ENCODE measurements at regions not wholly inside any gene's neighbourhood (a gene's known extent, or its start where the extent isn't known, plus 50 kb on each side); places are given as distances from the start of the nearest gene placed in this dataset.

DNA sequence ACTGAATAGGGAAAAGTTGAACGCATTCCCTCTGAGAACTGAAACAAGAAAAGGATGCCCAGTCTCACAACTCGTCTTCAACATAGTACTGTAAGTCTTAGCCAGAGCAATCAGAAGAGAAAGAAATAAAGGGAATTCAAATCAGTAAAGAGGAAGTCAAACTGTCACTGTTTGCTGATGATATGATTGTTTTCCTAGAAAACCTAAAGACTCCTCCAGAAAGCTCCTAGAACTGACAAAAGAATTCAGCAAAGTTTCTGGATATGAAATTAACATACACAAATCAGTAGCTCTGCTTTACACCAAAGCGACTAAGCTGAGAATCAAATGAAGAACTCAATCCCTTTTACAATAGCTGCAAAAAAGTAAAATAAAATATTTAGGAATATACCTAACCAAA, 471.2 kb upstream of the CNTN5 start:
- DNase-seq, result no peak
- H3K36me3 ChIP-seq (ENCODE audit: control insufficient read depth in 4 of 4, insufficient read depth in 4 of 4, low read length in 3 of 4), result no peaks in the 10 kb centered on the region
- ChIA-PET CTCF (no interaction called here), POLR2A (no interaction called here)
- no CpG with 5 or more reads among the region's 3 CpGs for WGBS (ENCODE audit: insufficient coverage)
- H3K27me3 ChIP-seq (replicated peaks in 2 of 5; ENCODE audit: control insufficient read depth in 4 of 5, insufficient read depth in 5 of 5, low read length in 4 of 5), result no peaks in the 10 kb centered on the region
- no peak overlapping the region for H3K4me3 ChIP-seq (ENCODE audit: control insufficient read depth in 1 of 7, extremely low read depth in 1 of 7, insufficient read depth in 4 of 7, low read depth in 2 of 7, low read length in 6 of 7)
- H3K27ac ChIP-seq (ENCODE audit: insufficient read depth in 1 of 2, low read depth in 1 of 2, low read length in 2 of 2, poor library complexity in 1 of 2, severe bottlenecking in 2 of 2), result no peak overlapping the region
- H3K4me1 ChIP-seq (ENCODE audit: control extremely low read depth in 1 of 4, control insufficient read depth in 4 of 4, insufficient read depth in 4 of 4, low read length in 3 of 4), result no peaks in the 10 kb centered on the region
- H3K9me3 ChIP-seq (ENCODE audit: control extremely low read depth in 1 of 5, control insufficient read depth in 4 of 5, insufficient read depth in 2 of 5, low read depth in 1 of 5, low read length in 4 of 5), result peaks cover 0 to 3% (median 0%) of the 10 kb centered on the region in 5 experiments

DNA sequence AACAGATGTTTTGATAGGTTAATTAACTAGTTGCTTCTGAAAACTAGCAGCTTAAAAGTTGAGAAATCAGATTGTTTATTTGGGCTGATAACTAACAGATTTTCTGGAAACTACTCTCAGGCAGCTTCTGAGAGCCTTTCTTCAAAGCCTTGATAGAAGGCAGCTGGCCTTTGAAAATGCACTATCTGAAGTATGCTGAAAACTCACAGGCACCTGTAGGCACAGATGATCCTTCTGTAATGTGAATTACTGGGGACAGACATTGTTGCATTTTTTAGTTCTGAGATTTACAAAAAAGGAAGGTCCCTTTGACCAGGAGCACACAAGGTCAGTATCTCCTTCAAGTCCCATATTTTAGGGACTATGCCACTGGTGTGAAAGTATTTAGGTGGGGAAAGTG, 460.8 kb upstream of the CNTN5 start:
- Histone ChIP-seq H3K27ac (ENCODE audit: insufficient read depth in 1 of 2, low read depth in 1 of 2, low read length in 2 of 2, poor library complexity in 1 of 2, severe bottlenecking in 2 of 2) (no peak overlapping the region), H3K27me3 (replicated peaks in 2 of 5; ENCODE audit: control insufficient read depth in 4 of 5, insufficient read depth in 5 of 5, low read length in 4 of 5) (no peaks in the 10 kb centered on the region), H3K4me3 (ENCODE audit: control insufficient read depth in 1 of 7, extremely low read depth in 1 of 7, insufficient read depth in 4 of 7, low read depth in 2 of 7, low read length in 6 of 7) (no peak overlapping the region), H3K4me1 (ENCODE audit: control extremely low read depth in 1 of 4, control insufficient read depth in 4 of 4, insufficient read depth in 4 of 4, low read length in 3 of 4) (no peaks in the 10 kb centered on the region), H3K9me3 (ENCODE audit: control extremely low read depth in 1 of 5, control insufficient read depth in 4 of 5, insufficient read depth in 2 of 5, low read depth in 1 of 5, low read length in 4 of 5) (no peaks in the 10 kb centered on the region), H3K36me3 (ENCODE audit: control insufficient read depth in 4 of 4, insufficient read depth in 4 of 4, low read length in 3 of 4) (no peaks in the 10 kb centered on the region)
- ChIA-PET POLR2A (no interaction called here), CTCF (no interaction called here)
- DNase-seq, result peak in 1 of 3 donors; percentile 11

DNA sequence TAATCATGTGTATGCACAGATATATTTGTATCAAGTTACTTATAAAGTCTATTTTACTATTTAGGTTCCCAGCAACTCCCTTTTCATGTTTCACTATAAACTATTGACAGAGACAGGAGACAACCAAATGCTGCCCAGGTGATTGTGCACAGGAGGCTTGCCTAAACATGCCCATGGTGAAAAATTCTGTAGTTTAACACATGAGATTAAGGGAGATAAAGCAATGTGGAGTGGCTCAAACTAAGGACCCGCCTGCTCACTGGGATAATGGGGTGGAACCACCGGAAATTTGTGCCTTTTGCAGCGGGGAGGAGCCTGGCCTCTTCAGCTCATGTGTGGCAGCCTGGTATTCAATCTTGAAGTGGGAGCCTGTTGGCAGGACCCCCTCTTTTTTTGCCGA, 459.5 kb upstream of the CNTN5 start:
- H3K4me3 ChIP-seq (ENCODE audit: control insufficient read depth in 1 of 7, extremely low read depth in 1 of 7, insufficient read depth in 4 of 7, low read depth in 2 of 7, low read length in 6 of 7), result no peak overlapping the region
- ChIA-PET CTCF (no interaction called here), POLR2A (no interaction called here)
- no peak for DNase-seq
- H3K27ac ChIP-seq (ENCODE audit: insufficient read depth in 1 of 2, low read depth in 1 of 2, low read length in 2 of 2, poor library complexity in 1 of 2, severe bottlenecking in 2 of 2), result no peak overlapping the region
- 98% methylated on average over 3 of the region's 4 CpGs for WGBS (ENCODE audit: insufficient coverage)
- H3K27me3 ChIP-seq (replicated peaks in 2 of 5; ENCODE audit: control insufficient read depth in 4 of 5, insufficient read depth in 5 of 5, low read length in 4 of 5), result no peaks in the 10 kb centered on the region
- no peaks in the 10 kb centered on the region for H3K4me1 ChIP-seq (ENCODE audit: control extremely low read depth in 1 of 4, control insufficient read depth in 4 of 4, insufficient read depth in 4 of 4, low read length in 3 of 4)
- H3K36me3 ChIP-seq (ENCODE audit: control insufficient read depth in 4 of 4, insufficient read depth in 4 of 4, low read length in 3 of 4), result no peaks in the 10 kb centered on the region
- H3K9me3 ChIP-seq (ENCODE audit: control extremely low read depth in 1 of 5, control insufficient read depth in 4 of 5, insufficient read depth in 2 of 5, low read depth in 1 of 5, low read length in 4 of 5), result no peaks in the 10 kb centered on the region

DNA sequence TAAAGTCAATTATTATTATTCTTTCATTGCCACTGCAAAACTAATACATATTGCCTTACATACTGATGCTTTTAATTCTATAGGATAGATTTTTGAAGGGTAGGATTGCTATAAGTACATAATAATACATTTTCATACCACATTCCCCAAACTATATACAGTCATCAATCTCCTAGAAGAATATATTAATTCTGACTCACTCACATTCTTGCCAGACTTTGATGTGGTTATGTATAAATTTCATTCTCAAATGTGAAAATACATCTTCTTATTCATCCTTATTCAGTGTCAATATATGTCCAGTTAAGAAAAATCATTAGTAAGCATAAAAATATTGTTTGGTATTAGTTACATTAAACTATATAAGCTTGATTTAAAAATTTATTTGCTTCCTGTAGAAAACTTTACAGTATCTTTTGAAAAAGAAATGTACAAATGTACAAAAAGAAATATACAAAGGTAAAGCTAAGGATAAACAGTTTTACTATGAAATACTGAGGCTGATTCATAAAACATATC, 458.8 kb upstream of the CNTN5 start:
- H3K27me3 ChIP-seq (replicated peaks in 2 of 5; ENCODE audit: control insufficient read depth in 4 of 5, insufficient read depth in 5 of 5, low read length in 4 of 5), result no peaks in the 10 kb centered on the region
- ChIA-PET CTCF (interaction anchor here (0.6 kb wide), 1 partner anchor 735 kb away, joined by 3 read pairs; no protein-coding TSS in a partner anchor), POLR2A (no interaction called here)
- H3K36me3 ChIP-seq (ENCODE audit: control insufficient read depth in 4 of 4, insufficient read depth in 4 of 4, low read length in 3 of 4), result no peaks in the 10 kb centered on the region
- H3K27ac ChIP-seq (ENCODE audit: insufficient read depth in 1 of 2, low read depth in 1 of 2, low read length in 2 of 2, poor library complexity in 1 of 2, severe bottlenecking in 2 of 2), result no peak overlapping the region
- no peaks in the 10 kb centered on the region for H3K4me1 ChIP-seq (ENCODE audit: control extremely low read depth in 1 of 4, control insufficient read depth in 4 of 4, insufficient read depth in 4 of 4, low read length in 3 of 4)
- H3K9me3 ChIP-seq (ENCODE audit: control extremely low read depth in 1 of 5, control insufficient read depth in 4 of 5, insufficient read depth in 2 of 5, low read depth in 1 of 5, low read length in 4 of 5), result peaks cover 0 to under 1% (median 0%) of the 10 kb centered on the region in 5 experiments
- no peak overlapping the region for H3K4me3 ChIP-seq (ENCODE audit: control insufficient read depth in 1 of 7, extremely low read depth in 1 of 7, insufficient read depth in 4 of 7, low read depth in 2 of 7, low read length in 6 of 7)
- DNase-seq, result no peak

DNA sequence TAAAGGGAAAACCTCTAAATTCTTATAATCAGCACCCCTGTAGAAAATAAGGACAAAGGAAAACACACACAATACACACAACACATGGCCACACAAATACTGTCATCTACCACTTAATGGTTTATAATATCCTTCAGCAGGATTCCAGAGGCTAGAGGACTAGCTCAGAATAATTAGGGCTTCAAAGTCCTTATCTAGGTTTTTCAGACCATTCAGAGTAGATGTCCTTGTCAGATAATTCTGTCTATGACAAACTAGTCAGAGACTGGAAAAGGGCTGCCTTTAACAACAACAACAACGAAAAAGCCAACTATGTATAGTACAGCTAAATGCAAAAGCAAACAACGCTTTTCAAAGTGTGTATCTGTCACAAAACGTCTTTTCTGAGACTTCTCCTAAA, 456.5 kb upstream of the CNTN5 start:
- Histone ChIP-seq H3K27me3 (replicated peaks in 2 of 5; ENCODE audit: control insufficient read depth in 4 of 5, insufficient read depth in 5 of 5, low read length in 4 of 5) (no peaks in the 10 kb centered on the region), H3K4me1 (ENCODE audit: control extremely low read depth in 1 of 4, control insufficient read depth in 4 of 4, insufficient read depth in 4 of 4, low read length in 3 of 4) (no peaks in the 10 kb centered on the region), H3K9me3 (ENCODE audit: control extremely low read depth in 1 of 5, control insufficient read depth in 4 of 5, insufficient read depth in 2 of 5, low read depth in 1 of 5, low read length in 4 of 5) (peaks cover 0 to 3% (median 0%) of the 10 kb centered on the region in 5 experiments), H3K27ac (ENCODE audit: insufficient read depth in 1 of 2, low read depth in 1 of 2, low read length in 2 of 2, poor library complexity in 1 of 2, severe bottlenecking in 2 of 2) (no peak overlapping the region), H3K36me3 (ENCODE audit: control insufficient read depth in 4 of 4, insufficient read depth in 4 of 4, low read length in 3 of 4) (no peaks in the 10 kb centered on the region), H3K4me3 (ENCODE audit: control insufficient read depth in 1 of 7, extremely low read depth in 1 of 7, insufficient read depth in 4 of 7, low read depth in 2 of 7, low read length in 6 of 7) (no peak overlapping the region)
- WGBS (ENCODE audit: insufficient coverage), result 86% methylated on average over 2 of the region's 3 CpGs
- ChIA-PET CTCF (no interaction called here), POLR2A (no interaction called here)
- no peak for DNase-seq

DNA sequence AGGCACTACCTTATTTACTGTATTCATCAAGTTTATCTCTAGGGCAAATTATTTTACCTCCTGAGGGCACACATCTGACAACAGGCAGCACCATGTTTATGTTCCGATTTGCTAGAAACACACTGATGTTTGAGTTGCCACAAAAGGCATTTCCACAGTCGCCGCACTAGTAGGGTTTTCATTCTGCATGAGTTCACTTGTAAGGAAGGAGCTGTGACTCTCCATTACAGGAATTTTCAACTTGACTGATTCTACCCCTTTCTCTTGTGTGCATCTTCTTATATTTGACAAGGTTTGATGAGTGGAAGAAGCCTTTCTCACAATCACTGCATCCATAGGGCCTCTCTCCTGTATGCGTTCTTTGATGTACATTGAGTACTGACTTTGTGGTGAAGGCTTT, 455.9 kb upstream of the CNTN5 start:
- CTCF ChIA-PET, result no interaction called here
- Histone ChIP-seq H3K27ac (ENCODE audit: insufficient read depth in 1 of 2, low read depth in 1 of 2, low read length in 2 of 2, poor library complexity in 1 of 2, severe bottlenecking in 2 of 2) (no peak overlapping the region), H3K4me1 (ENCODE audit: control extremely low read depth in 1 of 4, control insufficient read depth in 4 of 4, insufficient read depth in 4 of 4, low read length in 3 of 4) (no peaks in the 10 kb centered on the region), H3K4me3 (ENCODE audit: control insufficient read depth in 1 of 7, extremely low read depth in 1 of 7, insufficient read depth in 4 of 7, low read depth in 2 of 7, low read length in 6 of 7) (no peak overlapping the region), H3K36me3 (ENCODE audit: control insufficient read depth in 4 of 4, insufficient read depth in 4 of 4, low read length in 3 of 4) (no peaks in the 10 kb centered on the region), H3K27me3 (replicated peaks in 2 of 5; ENCODE audit: control insufficient read depth in 4 of 5, insufficient read depth in 5 of 5, low read length in 4 of 5) (no peaks in the 10 kb centered on the region), H3K9me3 (ENCODE audit: control extremely low read depth in 1 of 5, control insufficient read depth in 4 of 5, insufficient read depth in 2 of 5, low read depth in 1 of 5, low read length in 4 of 5) (peaks cover 0 to 3% (median 0%) of the 10 kb centered on the region in 5 experiments)
- WGBS (ENCODE audit: insufficient coverage), result 100% methylated on average over 1 of the region's 4 CpGs
- no peak for DNase-seq
- POLR2A ChIA-PET, result no interaction called here

DNA sequence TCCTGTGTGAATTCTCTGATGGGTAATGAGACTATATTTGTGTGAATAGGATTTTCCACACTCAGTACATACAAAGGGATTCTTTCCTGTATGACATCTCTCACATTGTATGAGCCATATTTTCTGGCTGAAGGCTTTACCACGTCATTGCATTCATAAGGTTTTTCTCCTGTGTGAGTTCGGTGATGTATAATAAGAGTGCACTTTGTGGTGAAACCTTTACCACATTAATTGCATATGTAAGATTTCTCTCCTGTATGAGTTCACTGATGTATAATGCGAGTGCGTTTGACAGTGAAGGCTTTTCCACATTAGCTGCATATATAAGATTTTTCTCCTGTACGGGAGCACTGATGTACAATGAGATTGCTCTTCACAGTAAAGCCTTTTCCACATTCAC, 455.4 kb upstream of the CNTN5 start:
- WGBS (ENCODE audit: insufficient coverage), result no CpG with 5 or more reads among the region's 5 CpGs
- DNase-seq, result no peak
- Histone ChIP-seq H3K4me3 (ENCODE audit: control insufficient read depth in 1 of 7, extremely low read depth in 1 of 7, insufficient read depth in 4 of 7, low read depth in 2 of 7, low read length in 6 of 7) (no peak overlapping the region), H3K9me3 (ENCODE audit: control extremely low read depth in 1 of 5, control insufficient read depth in 4 of 5, insufficient read depth in 2 of 5, low read depth in 1 of 5, low read length in 4 of 5) (peaks cover 0 to 3% (median 0%) of the 10 kb centered on the region in 5 experiments), H3K27ac (ENCODE audit: insufficient read depth in 1 of 2, low read depth in 1 of 2, low read length in 2 of 2, poor library complexity in 1 of 2, severe bottlenecking in 2 of 2) (no peak overlapping the region), H3K27me3 (replicated peaks in 2 of 5; ENCODE audit: control insufficient read depth in 4 of 5, insufficient read depth in 5 of 5, low read length in 4 of 5) (no peaks in the 10 kb centered on the region), H3K36me3 (ENCODE audit: control insufficient read depth in 4 of 4, insufficient read depth in 4 of 4, low read length in 3 of 4) (no peaks in the 10 kb centered on the region), H3K4me1 (ENCODE audit: control extremely low read depth in 1 of 4, control insufficient read depth in 4 of 4, insufficient read depth in 4 of 4, low read length in 3 of 4) (no peaks in the 10 kb centered on the region)
- CTCF ChIA-PET, result no interaction called here
- POLR2A ChIA-PET, result no interaction called here

Data from common myeloid progenitor, CD34-positive (primary cell).